ENCODE measurements at regions not wholly inside any gene's neighbourhood (a gene's known extent, or its start where the extent isn't known, plus 50 kb on each side); places are given as distances from the start of the nearest gene placed in this dataset.
"Not testable (repeated sequence)": the region's sequence is repeated elsewhere in the genome, so short reads cannot be mapped to it uniquely, and the experiment has no call there.

DNA sequence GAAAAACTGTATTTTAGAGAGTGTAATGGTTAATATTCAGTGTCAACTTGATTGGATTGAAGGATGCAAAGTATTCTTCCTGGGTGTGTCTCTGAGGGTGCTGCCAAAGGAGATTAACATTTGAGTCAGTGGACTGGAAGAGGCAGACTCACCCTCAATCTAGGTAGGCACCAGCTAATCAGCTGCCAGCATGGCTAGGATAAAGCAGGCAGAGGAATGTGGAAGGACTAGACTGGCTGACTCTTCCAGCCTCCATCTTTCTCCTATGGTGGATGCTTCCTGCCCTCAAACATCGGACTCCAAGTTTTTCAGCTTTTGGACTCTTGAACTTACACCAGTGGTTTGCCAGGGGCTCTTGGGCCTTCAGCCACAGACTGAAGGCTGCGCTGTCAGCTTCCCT is 740.3 kb downstream of the RNF144A start:
- not testable (repeated sequence) for DNase-seq

DNA sequence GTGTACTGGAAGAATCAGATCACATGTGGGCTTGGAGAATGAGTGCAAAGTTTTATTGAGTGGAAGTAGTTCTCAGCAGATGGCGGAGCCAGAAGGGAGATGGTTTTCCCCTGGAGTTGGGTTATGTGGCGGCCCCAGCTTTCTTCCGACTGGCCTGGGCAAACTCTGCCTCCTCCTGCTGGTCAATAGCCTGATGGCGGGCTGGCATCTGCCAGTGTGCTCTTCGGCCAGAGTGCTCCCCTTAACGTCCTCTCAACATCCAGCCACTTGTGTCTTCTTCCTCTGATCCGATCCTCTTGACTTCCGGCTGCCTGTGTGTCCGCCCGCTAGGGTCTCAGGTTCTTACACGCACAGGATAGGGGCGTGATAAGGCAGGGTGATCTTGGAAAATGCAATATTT is 741.3 kb downstream of the RNF144A start:
- DNase-seq: no peak

DNA sequence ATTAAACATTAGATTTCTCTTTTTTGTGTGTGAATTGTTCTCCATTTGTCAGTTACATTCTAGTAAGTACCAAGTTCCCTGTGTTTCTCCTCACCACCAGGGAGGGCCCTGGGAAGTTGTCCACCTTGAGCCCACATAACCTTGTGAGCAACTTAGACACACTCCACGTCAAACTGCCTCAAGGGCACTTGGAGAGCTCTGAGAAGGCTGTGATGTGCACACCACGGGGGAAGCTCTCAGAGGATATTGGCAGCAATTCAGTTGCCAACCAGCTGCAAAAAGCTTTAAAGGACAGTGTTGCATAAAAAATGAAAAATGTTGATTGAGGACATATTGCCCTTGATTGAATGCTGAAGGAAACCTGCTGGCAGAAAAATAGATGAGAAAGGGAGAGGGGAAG is 743.6 kb downstream of the RNF144A start:
- no peak for DNase-seq

DNA sequence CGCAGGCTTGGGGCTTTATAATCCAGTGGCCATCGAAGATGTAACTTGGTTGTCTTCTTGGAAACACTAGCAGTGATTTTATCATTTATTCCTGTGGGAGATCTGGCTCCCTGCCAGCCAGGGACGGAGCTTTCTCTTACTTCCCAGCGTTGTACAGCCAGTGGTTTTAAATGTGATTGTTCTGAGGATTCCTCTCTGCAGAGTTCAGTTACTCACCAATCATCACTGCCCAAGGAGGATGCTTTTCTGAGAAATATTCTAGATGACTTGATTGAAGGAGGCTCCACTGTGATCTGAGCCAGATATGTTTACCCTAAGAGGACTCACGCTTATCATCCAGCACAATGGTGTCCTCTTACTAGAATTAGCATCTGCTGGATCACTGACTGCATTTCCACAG is 744.3 kb downstream of the RNF144A start:
- no peak for DNase-seq

DNA sequence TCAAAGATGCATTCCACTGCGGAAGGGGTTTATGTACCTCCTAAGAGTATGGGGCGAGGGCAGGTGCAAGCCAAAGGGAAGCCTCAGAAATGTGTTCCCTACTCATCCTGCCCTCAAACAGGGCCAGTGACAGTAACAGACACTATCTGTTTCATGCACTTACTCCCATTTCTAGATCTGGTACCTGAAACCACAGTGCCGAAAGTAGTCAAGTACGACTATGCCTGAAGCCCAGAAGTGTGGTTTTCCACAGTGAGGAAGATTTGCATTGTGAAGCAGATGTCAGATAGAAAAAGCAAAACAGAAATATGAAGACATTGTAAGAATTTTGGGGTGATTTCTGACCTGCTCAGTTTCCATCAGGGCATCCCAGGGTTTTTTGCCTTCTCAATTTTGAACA is 748.7 kb downstream of the RNF144A start:
- no peak for DNase-seq

DNA sequence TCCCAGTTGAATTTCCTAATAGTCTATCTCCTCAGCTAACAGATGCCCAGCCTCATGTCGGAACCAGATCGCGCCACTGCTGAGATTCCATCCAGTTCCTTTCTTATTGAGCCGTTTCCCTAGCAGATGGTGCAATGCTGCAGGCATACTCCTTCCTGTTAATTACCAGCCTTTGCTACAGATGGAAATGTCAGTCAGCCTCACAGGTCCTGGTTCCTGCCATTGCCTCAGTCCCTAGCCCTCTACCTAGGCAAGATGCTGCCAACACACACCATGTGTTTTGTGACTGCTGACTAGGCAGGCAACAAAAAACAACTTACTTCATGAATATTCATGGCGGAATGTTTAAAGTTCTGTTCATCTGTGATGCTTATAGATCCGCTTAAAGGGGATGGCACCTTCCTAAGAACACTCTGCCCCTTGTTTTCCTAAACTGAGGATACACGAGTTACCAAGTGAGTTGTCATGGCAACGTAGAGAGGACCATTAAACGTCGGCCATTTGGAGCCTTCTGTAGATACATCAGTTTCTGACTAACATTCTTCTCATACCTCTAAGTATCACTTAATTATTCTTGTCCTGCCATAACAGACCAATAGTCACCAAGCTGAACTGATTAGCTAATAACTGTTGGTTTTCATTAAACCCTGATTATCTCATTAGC is 749.5 kb downstream of the RNF144A start:
- DNase-seq: no peak

DNA sequence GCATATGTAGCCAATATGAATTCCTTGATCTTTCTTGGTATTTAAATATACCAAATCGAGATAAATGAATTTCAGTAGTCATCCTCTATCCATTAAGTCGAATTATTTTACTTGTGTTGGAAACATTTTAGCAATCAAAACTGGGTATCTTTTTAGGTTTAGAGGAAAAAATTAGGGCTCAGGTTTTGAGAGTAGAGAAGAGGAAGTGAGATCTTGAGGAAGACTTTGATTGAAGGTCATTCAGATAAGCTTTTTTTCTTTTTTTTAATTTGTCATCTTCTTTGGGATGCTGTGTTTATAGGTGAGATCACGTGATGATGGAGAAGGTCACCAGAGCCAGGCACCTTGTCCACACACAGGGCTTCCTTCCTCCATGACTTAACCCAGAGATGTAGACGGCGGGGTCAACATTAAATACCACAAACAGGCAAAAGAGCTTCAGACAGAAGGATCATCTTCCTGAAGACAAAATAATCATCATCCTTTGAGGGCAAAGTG is 750.1 kb downstream of the RNF144A start:
- DNase-seq: no peak

DNA sequence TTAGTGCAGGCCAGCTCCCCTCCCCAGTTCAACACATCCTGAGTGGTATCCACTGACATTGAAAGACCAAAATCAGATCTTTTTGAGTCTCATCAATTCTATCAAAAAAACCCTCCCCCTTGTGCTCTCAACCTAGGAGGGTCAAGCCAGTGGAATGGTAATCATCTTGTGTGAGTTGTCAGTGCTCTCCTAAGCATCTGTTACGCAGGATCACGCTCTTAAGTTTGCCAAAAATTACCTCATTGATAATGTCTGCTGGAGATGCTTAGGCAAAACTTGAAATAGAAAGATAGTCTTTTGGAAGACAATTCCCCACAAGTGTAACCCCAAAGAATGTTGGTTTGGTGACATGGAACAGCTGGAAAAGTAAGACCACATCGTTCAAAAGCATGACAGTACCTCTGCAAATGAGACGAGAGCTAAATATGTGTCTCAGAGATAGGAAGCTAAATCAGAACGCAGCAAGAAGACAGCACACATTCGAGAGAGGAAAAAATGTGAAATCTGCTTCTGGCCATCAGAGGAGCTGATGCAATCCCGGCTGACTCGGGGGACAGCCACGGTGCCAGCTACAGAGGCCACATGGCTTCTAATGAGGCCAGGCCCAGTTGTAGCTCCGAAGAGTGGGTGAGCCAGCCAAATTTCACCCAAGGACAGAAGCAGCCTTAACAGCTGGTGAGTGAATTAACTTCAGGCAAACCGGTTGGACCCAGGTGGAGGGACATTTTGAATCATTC is 753.9 kb downstream of the RNF144A start:
- no peak for DNase-seq

DNA sequence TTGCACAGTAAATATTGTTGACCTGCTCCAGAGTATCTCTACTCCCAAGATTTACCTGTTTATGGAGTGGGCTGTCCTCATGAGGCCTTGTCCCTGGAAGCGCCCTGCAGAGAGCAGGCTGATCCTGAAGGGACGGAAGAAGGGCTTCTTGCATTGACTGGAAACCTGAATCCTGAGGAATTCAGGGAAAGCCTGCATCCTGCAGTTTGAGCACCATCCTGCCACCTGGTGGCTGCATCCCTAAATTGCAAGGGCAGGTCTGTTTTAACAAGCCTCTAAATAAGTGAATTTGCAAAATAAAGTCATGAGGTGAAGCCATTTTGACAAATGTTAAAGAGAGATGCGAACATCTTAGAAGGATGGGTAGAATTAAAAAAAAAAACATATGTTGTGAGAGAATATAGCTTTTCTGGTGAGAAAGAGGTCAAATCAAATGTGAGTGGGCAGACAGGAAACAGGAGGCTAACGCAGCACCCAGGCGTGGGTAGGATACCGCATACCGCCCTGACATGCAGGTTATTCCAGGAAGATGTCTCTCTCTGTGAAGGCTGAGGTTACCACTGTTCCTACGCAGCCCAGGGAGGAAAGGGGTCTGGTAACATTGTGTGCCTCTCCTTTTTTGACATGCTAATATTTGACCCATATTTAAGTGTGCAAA is 754.9 kb downstream of the RNF144A start:
- no peak for DNase-seq

DNA sequence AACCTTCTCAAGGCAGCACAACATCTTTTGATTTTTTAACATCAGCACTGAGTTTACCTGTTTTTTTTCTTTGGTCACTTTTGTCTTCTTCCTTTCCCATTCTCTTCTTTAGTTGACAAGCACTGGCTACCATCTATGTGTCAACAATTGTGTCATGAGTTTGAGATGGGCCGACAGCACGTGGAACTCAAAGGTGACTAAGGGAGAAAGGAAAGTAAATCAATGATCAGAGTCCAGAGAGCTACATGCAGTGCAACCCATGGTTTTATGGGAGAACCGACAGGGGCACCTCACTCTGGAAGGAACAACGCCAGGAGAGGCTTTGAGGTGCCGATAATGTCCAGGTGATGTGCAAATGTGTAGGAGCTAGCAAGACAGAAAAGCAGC is 755.5 kb downstream of the RNF144A start:
- DNase-seq: no peak

DNA sequence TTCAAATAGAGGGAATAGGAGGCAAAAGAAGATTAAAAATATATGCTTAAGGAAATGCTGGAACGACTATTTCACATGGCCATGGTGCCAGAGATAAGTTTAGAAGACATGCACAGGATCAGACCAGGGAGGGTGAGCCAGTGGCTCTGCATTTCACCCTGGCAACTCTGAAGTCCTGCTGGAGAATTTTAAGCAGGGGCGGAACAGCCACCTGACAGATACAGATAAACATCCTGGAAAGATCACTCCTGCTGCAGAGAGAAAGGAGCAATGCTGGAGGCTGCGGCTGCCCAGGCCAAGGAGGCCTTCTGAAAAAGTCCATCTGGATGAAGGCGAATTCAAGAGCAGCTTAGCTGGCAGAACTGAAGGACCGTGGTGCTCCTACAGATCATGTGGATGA is 755.9 kb downstream of the RNF144A start:
- no peak for DNase-seq

DNA sequence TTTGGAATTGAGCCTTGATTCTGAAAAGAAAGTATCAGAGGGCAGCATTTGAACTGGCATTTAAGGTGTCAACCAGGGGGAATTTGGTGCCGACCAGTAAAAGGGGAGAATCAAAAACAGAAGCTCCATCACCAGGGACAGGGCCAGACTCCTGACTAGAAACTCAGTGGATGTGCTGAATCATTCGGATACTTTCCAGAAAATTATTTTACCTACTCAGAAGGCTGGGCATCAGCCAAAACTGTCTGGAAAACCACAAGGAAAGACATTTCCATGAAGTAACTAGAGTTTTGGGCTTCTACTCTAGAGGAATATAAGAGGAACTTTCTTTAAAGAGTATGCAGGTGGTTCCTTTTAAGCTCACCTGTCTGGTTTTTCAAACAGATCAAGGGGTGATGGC is 756.6 kb downstream of the RNF144A start:
- no peak for DNase-seq

DNA sequence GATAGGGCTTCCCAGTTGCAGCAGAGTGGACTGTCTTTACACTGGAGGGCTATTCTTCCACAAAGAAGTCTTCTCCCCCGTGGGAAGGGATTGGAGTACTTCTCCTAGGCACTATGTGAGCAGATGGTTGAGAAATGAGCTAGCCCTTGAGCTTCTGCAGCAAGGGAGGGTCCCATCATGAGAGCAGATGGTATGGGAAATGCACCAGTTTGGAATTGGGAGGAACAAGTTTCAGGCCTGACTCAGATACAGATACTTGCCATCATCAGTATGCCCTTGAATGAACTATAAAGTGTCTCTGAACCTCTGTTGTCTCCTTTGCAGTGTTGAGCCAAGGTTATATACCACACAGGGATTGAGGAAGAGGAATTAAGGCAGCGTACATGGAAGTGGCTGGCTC is 757.4 kb downstream of the RNF144A start:
- no peak for DNase-seq

DNA sequence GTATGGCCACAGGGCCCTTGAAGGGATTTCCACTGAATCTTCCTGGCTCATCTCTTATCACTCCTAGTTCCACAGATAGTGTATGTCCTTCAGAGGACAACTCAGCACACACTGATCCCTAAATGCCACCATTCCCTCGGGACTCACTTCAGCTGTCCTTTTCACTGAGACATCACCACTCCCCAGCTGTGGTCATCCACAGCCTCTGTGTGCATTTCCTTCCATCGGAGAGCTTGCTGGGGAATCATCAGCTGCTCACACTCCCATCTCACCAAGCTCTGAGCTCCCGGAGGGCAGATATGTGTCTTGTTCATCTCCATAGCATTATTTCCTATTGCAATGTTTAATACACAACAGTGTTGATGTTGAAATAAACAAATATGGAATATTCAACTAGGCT is 759.5 kb downstream of the RNF144A start:
- DNase-seq: no peak

DNA sequence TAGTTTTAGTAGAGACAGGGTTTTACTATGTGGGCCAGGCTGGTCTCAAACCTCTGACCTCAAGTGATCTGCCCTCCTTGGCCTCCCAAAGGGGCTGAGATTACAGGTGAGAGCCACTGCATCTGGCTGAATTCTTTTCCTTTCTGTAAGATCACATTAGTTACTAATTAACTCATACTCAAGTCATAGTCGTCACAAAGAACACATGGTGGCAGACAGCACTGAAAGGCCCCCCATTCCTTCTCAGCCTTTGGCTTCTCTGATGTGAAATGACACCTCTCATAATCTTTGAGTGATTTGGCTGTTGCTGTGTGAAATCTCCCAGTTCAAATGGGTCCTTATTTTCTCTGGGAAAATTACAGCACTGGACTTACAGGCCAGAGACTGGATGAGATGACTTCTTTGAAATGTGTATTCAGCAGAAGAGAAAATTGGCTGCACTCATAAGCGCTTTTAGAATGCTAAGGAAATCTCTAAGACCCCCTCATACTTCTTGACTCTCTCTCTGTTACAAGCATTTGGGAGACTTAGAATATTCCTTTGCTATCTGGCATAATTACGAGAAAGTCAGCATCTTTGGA is 764.8 kb downstream of the RNF144A start:
- no peak for DNase-seq

DNA sequence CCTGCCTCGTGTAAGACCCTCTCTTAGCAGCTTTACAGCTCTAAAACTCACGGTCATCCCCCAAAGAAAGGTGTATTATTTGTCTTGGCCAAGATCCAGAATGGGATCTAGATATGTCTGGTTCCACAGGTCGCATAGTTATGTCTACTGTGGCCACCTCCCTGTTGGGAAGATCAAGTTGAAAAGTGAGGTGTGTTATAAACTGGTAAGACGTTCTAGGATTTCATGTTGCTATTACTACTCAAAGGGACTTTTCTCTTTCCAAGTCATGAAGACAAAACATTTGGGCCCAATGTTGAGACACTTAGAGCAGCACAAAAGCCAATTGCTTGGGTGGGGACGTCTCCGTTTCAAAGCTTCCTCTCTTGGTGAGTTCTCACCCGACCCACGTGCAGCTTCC is 766.0 kb downstream of the RNF144A start:
- no peak for DNase-seq

DNA sequence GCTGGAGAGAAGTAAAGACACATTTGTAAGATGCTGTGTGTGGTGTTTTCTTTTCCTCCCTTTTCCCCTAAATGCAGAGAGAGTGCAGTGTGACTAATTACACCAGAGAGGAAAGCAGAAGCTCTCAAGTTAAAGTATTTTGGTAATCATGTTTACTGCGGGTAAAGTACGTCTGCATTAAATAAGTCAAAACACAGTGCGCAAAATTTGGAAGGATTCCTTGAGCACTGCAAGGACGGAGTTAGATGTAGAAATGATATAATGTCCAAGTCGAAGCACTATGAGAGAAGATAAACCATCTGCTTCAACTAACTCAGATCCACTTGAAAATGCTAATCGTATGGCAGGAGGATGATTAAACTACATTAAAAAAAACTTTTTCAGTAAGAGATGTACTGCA is 766.5 kb downstream of the RNF144A start:
- no peak for DNase-seq

DNA sequence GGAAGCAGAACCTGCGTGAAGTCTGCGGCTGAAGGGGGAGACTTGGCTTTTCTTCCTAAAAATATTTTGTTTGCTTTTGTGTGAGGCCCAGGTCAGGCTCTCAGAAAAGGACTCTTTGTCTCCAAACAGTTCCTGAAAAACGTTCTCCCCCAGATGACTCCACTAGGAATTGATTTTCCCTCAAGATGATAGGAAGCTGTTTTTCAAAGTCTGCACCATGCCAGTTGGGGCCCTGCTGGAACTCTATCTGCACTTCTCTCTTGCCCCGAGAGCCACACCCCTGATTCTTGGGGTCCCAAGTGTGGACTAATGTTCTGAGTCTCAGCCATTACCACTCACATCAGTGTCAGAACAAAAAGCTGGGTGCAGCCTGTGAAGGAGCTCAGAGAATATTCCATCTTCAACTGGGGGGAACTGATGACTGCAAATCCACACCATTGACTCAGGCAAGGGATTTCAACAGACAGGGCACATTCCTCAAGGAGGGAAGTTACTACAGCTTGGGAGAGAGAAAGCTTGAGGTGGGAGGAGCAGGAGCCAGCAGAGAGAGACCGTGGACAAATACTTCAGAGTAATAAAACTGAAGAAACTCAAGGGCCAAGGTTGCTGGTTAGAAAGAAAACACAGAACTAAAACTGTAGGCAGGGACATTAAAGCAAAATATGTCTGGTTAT is 768.3 kb downstream of the RNF144A start:
- no peak for DNase-seq

DNA sequence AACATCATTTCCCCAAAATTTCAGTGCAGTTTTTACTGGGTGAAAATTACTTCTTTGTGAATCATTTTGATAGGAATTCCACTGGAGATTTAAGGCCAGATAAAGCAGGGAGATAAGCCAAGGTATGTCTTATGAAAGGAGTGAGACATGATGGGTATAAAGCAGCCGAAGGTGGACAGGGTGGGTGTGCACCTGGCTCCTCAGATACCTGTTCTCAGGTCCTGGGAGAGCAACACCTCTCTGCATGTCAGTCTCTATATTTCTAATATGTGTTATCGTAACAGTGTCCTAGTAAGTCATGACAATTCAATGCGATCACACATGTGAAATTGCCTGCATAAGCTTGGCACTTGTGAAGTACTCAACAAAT is 768.8 kb downstream of the RNF144A start:
- DNase-seq: no peak

DNA sequence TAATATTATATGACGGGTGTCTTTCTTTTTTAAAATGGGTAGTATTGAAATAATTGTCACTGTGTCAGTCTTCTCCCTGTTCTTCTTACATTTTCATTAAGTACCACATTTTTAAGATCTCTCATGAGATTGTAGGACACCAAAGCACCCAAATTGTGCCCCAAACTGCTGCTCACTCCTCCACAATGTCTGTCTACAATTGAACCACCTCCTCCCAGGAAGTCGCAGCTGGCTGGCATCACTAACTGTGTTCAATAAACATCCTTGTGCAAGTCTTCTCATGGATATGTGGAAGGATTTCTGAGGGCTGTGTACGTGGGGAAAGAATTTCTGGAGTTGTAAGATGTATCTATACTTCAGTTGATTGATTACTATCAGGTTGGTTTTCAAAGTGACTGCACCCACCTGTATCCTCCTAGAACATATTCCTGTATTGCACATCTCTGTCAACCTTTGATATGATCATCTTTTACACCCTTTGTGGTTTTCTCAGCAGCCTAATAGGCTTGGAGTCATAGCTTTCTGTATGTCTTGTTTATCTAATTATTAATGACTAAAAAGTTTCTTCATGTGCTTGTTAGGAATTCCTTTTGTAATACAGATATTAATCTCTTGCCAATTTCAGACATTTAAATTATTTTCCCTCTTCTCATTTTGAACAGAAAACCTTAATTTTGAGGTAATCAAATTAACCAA is 774.9 kb downstream of the RNF144A start:
- DNase-seq: no peak

DNA sequence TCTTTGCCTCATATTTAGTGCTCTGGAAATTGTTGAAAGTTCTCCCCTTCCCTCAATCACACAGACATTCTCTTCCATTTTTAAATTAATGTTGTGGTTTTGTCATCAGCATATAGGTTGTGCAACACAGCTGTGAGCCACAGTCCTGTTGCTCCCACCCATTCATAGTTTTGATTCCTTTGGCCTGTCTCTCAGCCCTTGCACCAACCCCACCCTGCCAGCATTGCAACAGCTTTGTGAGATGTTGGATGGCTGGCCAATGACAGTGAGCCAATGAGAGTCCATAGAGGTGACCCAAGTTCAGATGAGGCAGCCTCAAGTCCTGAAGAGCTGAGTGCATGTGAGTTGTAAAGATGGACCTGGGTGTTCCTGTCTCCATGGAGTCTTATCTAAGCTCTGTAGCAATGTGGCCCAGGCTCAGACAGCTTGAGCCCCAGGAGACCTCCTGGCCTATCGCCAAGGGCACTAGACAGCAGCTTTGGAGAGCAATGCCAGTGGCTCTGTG is 775.5 kb downstream of the RNF144A start:
- DNase-seq: no peak
